HFFc6 (cell line): ENCODE measurements at regions not wholly inside any gene's neighbourhood (a gene's known extent, or its start where the extent isn't known, plus 50 kb on each side); places are given as distances from the start of the nearest gene placed in this dataset.
A peak's percentile ranks its signal among the peaks of the same experiment; 100 is the strongest.

ENCODE experiments used
- DNase-seq: peaks from one replicate; pipeline ENCODE4 v3.0.0-alpha.2; 2018
- H3K27ac Mint-ChIP-seq: 2 replicates; pipeline ENCODE4 v1.8.0; 2020; ENCODE audit warnings: mild to moderate bottlenecking, mixed read lengths
- H3K27me3 Mint-ChIP-seq: 2 replicates; pipeline ENCODE4 v1.8.0; 2021; ENCODE audit warnings: mild to moderate bottlenecking, moderate library complexity, mixed read lengths; ENCODE audit not compliant: insufficient read depth
- H3K36me3 Mint-ChIP-seq: 2 replicates; pipeline ENCODE4 v1.8.0; 2021; ENCODE audit warnings: low read depth, mixed read lengths
- H3K4me1 Mint-ChIP-seq: 2 replicates; pipeline ENCODE4 v1.8.0; 2020; ENCODE audit warnings: low read depth, mixed read lengths
- H3K4me3 Mint-ChIP-seq: 2 replicates; pipeline ENCODE4 v1.8.0; 2020; ENCODE audit warnings: mild to moderate bottlenecking, moderate library complexity, mixed read lengths
- H3K9me3 Mint-ChIP-seq: 2 replicates; pipeline ENCODE4 v1.8.0; 2020; ENCODE audit warnings: mild to moderate bottlenecking, mixed read lengths
- CTCF ChIP-seq: fragments of 200-600 bp; sonication (generic); IDR thresholded peaks from 2 replicates; pipeline ENCODE4 v1.5.0; 2021; ENCODE audit warnings: antibody characterized with exemption, mild to moderate bottlenecking

- DNase-seq, result no peak
- H3K9me3 Mint-ChIP-seq, result no peaks in the 10 kb centered on the region
- H3K4me1 Mint-ChIP-seq, result peaks cover 80% of the 10 kb centered on the region
- H3K27ac Mint-ChIP-seq, result peak overlapping the region; percentile 65
- H3K27me3 Mint-ChIP-seq, result no peaks in the 10 kb centered on the region
- TF ChIP-seq CTCF, result no peak
- H3K36me3 Mint-ChIP-seq, result peaks cover 9% of the 10 kb centered on the region
- H3K4me3 Mint-ChIP-seq, result no peak overlapping the region
These were observed 86.3 kb upstream of the PIK3CG start for GRCh38 chr7:106778656-106779250.

- no peak; the same call in 1 of the 2 replicates for TF ChIP-seq CTCF
- Mint-ChIP-seq H3K4me3 (no peak overlapping the region), H3K4me1 (peaks cover 69% of the 10 kb centered on the region), H3K9me3 (no peaks in the 10 kb centered on the region), H3K27ac (no peak overlapping the region), H3K36me3 (peaks cover 9% of the 10 kb centered on the region), H3K27me3 (no peaks in the 10 kb centered on the region)
- DNase-seq, result no peak
These were observed 85.2 kb upstream of the PIK3CG start for GRCh38 chr7:106779877-106780276.

GRCh38 chr7:106781007-106781406 lies 84.1 kb upstream of the PIK3CG start:
- H3K4me1 Mint-ChIP-seq, result peaks cover 57% of the 10 kb centered on the region
- H3K4me3 Mint-ChIP-seq, result no peak overlapping the region
- peaks cover 9% of the 10 kb centered on the region for H3K36me3 Mint-ChIP-seq
- no peak for DNase-seq
- H3K9me3 Mint-ChIP-seq, result no peaks in the 10 kb centered on the region
- no peak for TF ChIP-seq CTCF
- H3K27me3 Mint-ChIP-seq, result no peaks in the 10 kb centered on the region
- H3K27ac Mint-ChIP-seq, result peak overlapping the region; percentile 15; the same call in 1 of the 2 replicates

GRCh38 chr7:106781828-106782544 lies 83.1 kb upstream of the PIK3CG start:
- peaks cover 2% of the 10 kb centered on the region for H3K36me3 Mint-ChIP-seq
- H3K4me1 Mint-ChIP-seq, result peaks cover 47% of the 10 kb centered on the region
- DNase-seq, result no peak
- H3K4me3 Mint-ChIP-seq, result no peak overlapping the region
- H3K27me3 Mint-ChIP-seq, result no peaks in the 10 kb centered on the region
- H3K9me3 Mint-ChIP-seq, result no peaks in the 10 kb centered on the region
- no peak for TF ChIP-seq CTCF
- H3K27ac Mint-ChIP-seq, result no peak overlapping the region

DNA sequence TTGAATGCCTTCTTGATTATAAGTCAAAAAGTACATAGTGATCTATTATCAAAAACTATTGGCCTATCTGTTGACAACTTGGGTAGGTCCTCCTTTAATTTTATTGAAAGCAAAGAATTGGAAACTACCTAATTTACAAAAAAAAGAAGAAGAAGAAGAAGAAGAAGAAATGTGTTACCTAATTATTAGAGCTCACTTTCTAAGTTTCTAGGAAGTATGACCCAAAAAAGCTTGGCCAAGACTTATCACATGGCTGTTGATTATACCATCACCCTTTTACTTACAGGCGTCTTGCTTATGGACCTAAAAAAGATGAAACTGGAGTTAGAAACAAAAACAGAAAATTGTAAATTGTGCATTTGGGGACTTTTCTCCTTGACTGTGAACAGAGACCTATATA lies 81.8 kb upstream of the PIK3CG start:
- TF ChIP-seq CTCF, result no peak
- Mint-ChIP-seq H3K36me3 (no peaks in the 10 kb centered on the region), H3K27ac (no peak overlapping the region), H3K27me3 (no peaks in the 10 kb centered on the region), H3K9me3 (no peaks in the 10 kb centered on the region), H3K4me3 (no peak overlapping the region), H3K4me1 (peaks cover 34% of the 10 kb centered on the region)
- no peak for DNase-seq
